ENCODE measurements at regions not wholly inside any gene's neighbourhood (a gene's known extent, or its start where the extent isn't known, plus 50 kb on each side); places are given as distances from the start of the nearest gene placed in this dataset.

DNA sequence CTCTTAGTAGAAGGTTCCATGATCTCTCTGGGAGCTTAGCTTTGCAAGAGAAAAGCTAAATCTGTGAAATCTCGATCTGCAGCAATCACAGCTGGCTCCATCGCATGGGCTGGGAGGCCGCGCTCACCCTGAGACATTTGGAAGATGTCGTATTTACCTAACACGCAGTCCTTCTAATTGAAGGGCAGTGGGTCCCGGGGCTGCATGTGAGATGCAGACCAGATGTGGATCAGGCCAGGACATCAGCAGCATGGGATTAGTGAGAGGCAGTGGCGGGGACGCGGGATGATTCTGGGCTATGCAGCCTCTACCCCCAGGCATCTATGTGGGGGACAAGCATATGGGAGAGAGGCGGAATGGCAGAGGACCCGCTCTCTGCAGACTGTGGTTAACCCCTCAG lies 312.4 kb upstream of the RTL1 start:
- TF ChIP-seq, protein P1, sequence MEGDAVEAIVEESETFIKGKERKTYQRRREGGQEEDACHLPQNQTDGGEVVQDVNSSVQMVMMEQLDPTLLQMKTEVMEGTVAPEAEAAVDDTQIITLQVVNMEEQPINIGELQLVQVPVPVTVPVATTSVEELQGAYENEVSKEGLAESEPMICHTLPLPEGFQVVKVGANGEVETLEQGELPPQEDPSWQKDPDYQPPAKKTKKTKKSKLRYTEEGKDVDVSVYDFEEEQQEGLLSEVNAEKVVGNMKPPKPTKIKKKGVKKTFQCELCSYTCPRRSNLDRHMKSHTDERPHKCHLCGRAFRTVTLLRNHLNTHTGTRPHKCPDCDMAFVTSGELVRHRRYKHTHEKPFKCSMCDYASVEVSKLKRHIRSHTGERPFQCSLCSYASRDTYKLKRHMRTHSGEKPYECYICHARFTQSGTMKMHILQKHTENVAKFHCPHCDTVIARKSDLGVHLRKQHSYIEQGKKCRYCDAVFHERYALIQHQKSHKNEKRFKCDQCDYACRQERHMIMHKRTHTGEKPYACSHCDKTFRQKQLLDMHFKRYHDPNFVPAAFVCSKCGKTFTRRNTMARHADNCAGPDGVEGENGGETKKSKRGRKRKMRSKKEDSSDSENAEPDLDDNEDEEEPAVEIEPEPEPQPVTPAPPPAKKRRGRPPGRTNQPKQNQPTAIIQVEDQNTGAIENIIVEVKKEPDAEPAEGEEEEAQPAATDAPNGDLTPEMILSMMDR (conservative IDR thresholded peaks at IDR 0.05; ENCODE audit: low read depth in 2 of 2): no peak
- no peak for TF ChIP-seq JUNB (IDR thresholded peaks at IDR 0.05; ENCODE audit: unreplicated experiment)
